ENCODE measurements at regions not wholly inside any gene's neighbourhood (a gene's known extent, or its start where the extent isn't known, plus 50 kb on each side); places are given as distances from the start of the nearest gene placed in this dataset.

DNA sequence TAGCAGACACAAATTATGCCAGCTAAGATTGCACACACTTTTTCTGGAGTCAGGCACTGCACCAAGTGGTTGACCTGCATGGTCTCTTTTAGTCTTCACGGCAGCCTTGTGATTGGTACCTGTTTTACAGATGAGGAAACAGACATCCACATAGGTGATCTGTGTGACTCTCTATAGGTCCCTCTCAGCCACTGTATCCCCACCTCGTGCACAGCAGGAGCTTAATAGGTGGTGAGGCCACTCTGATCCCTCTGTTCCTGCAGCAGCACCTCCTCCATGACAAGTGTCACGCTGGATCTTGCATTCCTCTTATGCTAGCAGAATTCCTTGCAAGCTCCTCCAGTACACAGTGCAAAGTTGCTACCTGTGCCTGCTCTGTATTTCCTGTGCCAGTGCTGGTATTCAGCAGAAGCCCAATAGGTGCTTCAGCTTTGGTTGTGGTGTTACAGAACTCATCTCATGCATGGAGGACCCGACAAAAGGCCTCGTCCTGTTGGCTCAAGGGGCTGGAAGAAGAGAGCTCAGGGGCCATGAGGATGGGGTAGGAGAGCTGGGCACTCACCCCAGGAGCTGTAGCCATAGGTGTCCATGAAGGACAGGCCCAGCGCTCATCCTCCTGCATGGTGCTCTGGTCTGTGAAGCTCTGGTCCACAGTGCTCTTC, 546.7 kb downstream of the PTPRU start:
- Histone ChIP-seq H3K4me1 (ENCODE audit: control insufficient read depth, insufficient read depth, low read length, poor library complexity, severe bottlenecking) (no peaks in the 10 kb centered on the region), H3K27me3 (ENCODE audit: control insufficient read depth, insufficient read depth, low read length) (no peaks in the 10 kb centered on the region), H3K27ac (ENCODE audit: insufficient read depth, low read length, poor library complexity, severe bottlenecking) (no peak overlapping the region), H3K36me3 (ENCODE audit: control insufficient read depth, insufficient read depth, low read length) (no peaks in the 10 kb centered on the region), H3K4me3 (ENCODE audit: low read depth, low read length) (no peak overlapping the region), H3K9me3 (ENCODE audit: control insufficient read depth in 2 of 2, low read length in 2 of 2) (no peaks in the 10 kb centered on the region)
- no peak for ATAC-seq (ENCODE audit: low read depth in 2 of 2)
- DNase-seq: no peak
- peaks cover 0 to 4% (median 0%) of the 10 kb centered on the region in 7 donors for H3K9me3 Mint-ChIP-seq
- H3K36me3 Mint-ChIP-seq: no peaks in the 10 kb centered on the region
- H3K4me3 Mint-ChIP-seq: no peak overlapping the region
- H3K27ac Mint-ChIP-seq: no peak overlapping the region
- H3K27me3 Mint-ChIP-seq: peaks cover 14% of the 10 kb centered on the region
- no peaks in the 10 kb centered on the region for H3K4me1 Mint-ChIP-seq

DNA sequence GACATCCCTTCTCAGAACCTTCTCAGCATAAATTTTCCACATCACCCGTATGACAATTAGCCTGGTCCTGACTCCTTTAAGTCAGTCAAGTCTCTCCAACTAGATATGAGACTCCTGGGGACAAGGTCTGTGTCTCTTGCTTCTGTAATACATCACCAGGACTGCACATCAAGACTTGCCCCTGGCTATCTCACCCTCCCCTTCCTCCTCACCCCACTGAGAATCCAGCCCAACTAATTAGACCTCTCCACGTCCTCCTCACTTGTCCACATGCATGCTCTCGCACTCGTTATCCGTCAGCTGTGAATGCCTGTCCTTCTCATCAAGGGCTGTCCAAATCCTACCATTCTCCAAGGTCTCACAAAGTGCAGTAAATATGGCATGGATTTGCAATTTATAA, 542.8 kb downstream of the PTPRU start:
- Histone ChIP-seq H3K27me3 (ENCODE audit: control insufficient read depth, insufficient read depth, low read length) (no peaks in the 10 kb centered on the region), H3K36me3 (ENCODE audit: control insufficient read depth, insufficient read depth, low read length) (no peaks in the 10 kb centered on the region), H3K27ac (ENCODE audit: insufficient read depth, low read length, poor library complexity, severe bottlenecking) (no peak overlapping the region), H3K4me3 (ENCODE audit: low read depth, low read length) (no peak overlapping the region), H3K4me1 (ENCODE audit: control insufficient read depth, insufficient read depth, low read length, poor library complexity, severe bottlenecking) (no peaks in the 10 kb centered on the region), H3K9me3 (ENCODE audit: control insufficient read depth in 2 of 2, low read length in 2 of 2) (peaks cover 0 to 2% of the 10 kb centered on the region in 2 experiments)
- H3K9me3 Mint-ChIP-seq: peaks cover 0 to 5% (median 1%) of the 10 kb centered on the region in 7 donors
- no peak overlapping the region for H3K4me3 Mint-ChIP-seq
- ATAC-seq (ENCODE audit: low read depth in 2 of 2): no peak
- no peaks in the 10 kb centered on the region for H3K36me3 Mint-ChIP-seq
- peak overlapping the region in 1 of 3 donors; percentile 72 for H3K27ac Mint-ChIP-seq
- DNase-seq: no peak
- H3K27me3 Mint-ChIP-seq: peaks cover 11% of the 10 kb centered on the region
- no peaks in the 10 kb centered on the region for H3K4me1 Mint-ChIP-seq

DNA sequence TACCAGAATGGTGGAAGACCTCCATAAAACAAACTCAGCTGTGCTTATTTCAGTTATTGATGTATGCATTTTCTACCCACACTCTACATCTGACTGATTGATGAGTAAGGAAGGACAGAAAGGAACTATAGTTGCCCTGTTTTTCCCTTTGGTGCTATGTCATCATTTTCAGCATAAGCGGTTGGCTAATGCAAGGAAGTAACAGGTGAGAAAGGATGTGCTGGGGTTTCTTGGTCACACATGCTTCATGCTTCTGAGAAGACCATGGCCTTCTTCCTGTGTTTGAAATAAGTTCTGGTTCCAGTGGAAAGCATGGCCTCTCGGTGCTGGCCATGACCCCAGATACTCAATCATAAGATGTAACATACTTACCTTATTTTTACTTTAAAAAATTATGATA, 541.2 kb downstream of the PTPRU start:
- Mint-ChIP-seq H3K27ac (no peak overlapping the region), H3K36me3 (no peaks in the 10 kb centered on the region), H3K27me3 (peaks cover 11% of the 10 kb centered on the region), H3K4me1 (no peaks in the 10 kb centered on the region), H3K4me3 (no peak overlapping the region), H3K9me3 (peaks cover 0 to 5% (median 1%) of the 10 kb centered on the region in 7 donors)
- Histone ChIP-seq H3K36me3 (ENCODE audit: control insufficient read depth, insufficient read depth, low read length) (no peaks in the 10 kb centered on the region), H3K27ac (ENCODE audit: insufficient read depth, low read length, poor library complexity, severe bottlenecking) (no peak overlapping the region), H3K4me3 (ENCODE audit: low read depth, low read length) (no peak overlapping the region), H3K4me1 (ENCODE audit: control insufficient read depth, insufficient read depth, low read length, poor library complexity, severe bottlenecking) (no peaks in the 10 kb centered on the region), H3K27me3 (ENCODE audit: control insufficient read depth, insufficient read depth, low read length) (peaks cover 4% of the 10 kb centered on the region), H3K9me3 (ENCODE audit: control insufficient read depth in 2 of 2, low read length in 2 of 2) (peaks cover 0 to 2% of the 10 kb centered on the region in 2 experiments)
- ATAC-seq (ENCODE audit: low read depth in 2 of 2) (no peak), DNase-seq (no peak)

DNA sequence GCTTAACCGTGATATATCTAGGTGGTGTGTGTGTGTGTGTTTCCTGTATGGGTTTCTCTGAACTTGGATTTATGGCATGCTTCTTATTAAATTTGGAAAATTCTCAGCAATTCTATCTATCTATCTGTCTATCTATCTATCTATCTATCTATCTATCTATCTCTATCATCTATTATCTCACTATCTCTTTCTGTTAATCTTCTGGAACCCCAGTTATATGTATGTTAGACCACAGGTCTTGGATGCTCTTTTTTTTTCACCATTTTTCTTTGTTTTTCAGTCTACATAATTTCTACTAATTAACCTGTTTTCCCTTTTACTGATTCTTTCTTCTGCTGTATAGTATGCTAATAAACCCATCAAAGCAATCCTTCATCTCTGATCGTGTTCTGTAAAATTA, 538.0 kb downstream of the PTPRU start:
- Mint-ChIP-seq H3K9me3 (peaks cover 0 to 5% (median 1%) of the 10 kb centered on the region in 7 donors), H3K27ac (no peak overlapping the region), H3K36me3 (no peaks in the 10 kb centered on the region), H3K4me1 (no peaks in the 10 kb centered on the region), H3K27me3 (peaks cover 10% of the 10 kb centered on the region), H3K4me3 (no peak overlapping the region)
- Histone ChIP-seq H3K4me1 (ENCODE audit: control insufficient read depth, insufficient read depth, low read length, poor library complexity, severe bottlenecking) (no peaks in the 10 kb centered on the region), H3K27me3 (ENCODE audit: control insufficient read depth, insufficient read depth, low read length) (peaks cover 4% of the 10 kb centered on the region), H3K36me3 (ENCODE audit: control insufficient read depth, insufficient read depth, low read length) (no peaks in the 10 kb centered on the region), H3K9me3 (ENCODE audit: control insufficient read depth in 2 of 2, low read length in 2 of 2) (peaks cover 0 to 2% of the 10 kb centered on the region in 2 experiments), H3K4me3 (ENCODE audit: low read depth, low read length) (no peak overlapping the region), H3K27ac (ENCODE audit: insufficient read depth, low read length, poor library complexity, severe bottlenecking) (no peak overlapping the region)
- ATAC-seq (ENCODE audit: low read depth in 2 of 2): no peak
- no peak for DNase-seq

DNA sequence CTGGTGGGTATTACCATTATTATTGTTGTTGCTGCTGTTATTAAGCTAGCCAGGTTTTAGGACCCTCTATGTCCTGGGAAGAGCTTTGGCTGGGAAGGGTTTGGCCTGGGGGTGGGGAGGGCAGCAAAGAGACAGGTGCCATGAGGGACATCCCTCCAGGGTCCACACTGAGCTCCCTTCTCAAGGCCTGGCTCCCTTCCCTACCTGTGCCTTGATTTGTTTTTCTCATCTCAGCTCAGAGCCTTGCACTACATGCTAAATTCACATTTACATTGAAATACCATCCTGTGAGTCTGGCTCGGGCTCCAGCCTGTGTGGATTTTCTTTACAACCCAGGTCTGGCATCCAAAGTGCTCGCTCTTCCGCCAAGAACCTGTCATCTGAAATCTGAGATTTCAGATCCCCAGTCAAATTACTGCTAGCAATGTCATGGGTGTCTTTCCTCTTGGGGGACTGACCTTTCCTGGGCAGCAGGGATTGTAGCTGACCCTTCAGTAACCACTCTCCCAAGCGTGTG, 536.3 kb downstream of the PTPRU start:
- DNase-seq: no peak
- Histone ChIP-seq H3K9me3 (ENCODE audit: control insufficient read depth in 2 of 2, low read length in 2 of 2) (peaks cover 0 to 2% of the 10 kb centered on the region in 2 experiments), H3K36me3 (ENCODE audit: control insufficient read depth, insufficient read depth, low read length) (no peaks in the 10 kb centered on the region), H3K4me1 (ENCODE audit: control insufficient read depth, insufficient read depth, low read length, poor library complexity, severe bottlenecking) (no peaks in the 10 kb centered on the region), H3K27ac (ENCODE audit: insufficient read depth, low read length, poor library complexity, severe bottlenecking) (no peak overlapping the region), H3K4me3 (ENCODE audit: low read depth, low read length) (no peak overlapping the region), H3K27me3 (ENCODE audit: control insufficient read depth, insufficient read depth, low read length) (peaks cover 6% of the 10 kb centered on the region)
- Mint-ChIP-seq H3K4me3 (no peak overlapping the region), H3K27ac (no peak overlapping the region), H3K4me1 (no peaks in the 10 kb centered on the region), H3K9me3 (peaks cover 0 to 5% (median 1%) of the 10 kb centered on the region in 7 donors), H3K36me3 (no peaks in the 10 kb centered on the region), H3K27me3 (no peaks in the 10 kb centered on the region)
- ATAC-seq (ENCODE audit: low read depth in 2 of 2): no peak

DNA sequence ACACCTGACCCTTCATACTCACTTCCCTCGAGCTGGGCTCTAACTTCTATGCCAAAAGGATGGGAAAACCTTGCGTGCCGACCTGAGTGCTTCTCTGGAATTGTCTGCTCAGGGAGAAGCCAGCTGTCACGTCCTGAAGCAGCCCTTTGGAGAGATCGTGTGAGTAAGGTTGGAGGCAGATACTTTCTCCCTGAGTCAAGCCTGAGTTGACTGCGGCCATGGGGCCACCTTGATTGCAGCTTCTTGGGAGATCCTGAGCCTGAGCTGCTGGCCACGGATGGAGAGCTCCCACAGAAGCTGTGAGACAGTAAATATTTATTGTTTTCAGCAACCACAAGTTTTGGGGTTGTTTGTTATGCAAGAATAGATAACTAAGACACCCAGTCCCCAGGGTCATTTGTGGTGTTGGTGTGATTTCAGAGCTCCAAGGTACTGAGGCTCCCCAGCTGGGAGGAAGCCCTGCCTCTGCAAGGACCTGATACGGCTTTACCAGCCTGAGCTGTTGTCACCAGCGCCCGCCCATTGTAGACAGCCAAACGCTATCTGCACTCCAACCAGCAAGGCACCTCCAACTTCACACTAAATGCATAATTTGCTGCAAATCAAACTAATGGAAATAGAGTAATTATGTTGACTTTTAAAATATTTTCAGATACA, 531.6 kb downstream of the PTPRU start:
- Mint-ChIP-seq H3K4me1 (no peaks in the 10 kb centered on the region), H3K9me3 (peaks cover 0 to 3% (median 0%) of the 10 kb centered on the region in 7 donors), H3K27me3 (peaks cover 5% of the 10 kb centered on the region), H3K27ac (no peak overlapping the region), H3K4me3 (no peak overlapping the region), H3K36me3 (no peaks in the 10 kb centered on the region)
- H3K4me1 ChIP-seq (ENCODE audit: control insufficient read depth, insufficient read depth, low read length, poor library complexity, severe bottlenecking): no peaks in the 10 kb centered on the region
- H3K36me3 ChIP-seq (ENCODE audit: control insufficient read depth, insufficient read depth, low read length): no peaks in the 10 kb centered on the region
- H3K27ac ChIP-seq (ENCODE audit: insufficient read depth, low read length, poor library complexity, severe bottlenecking): no peak overlapping the region
- peaks cover 2% of the 10 kb centered on the region for H3K27me3 ChIP-seq (ENCODE audit: control insufficient read depth, insufficient read depth, low read length)
- ATAC-seq (ENCODE audit: low read depth in 2 of 2) (no peak), DNase-seq (no peak)
- no peaks in the 10 kb centered on the region for H3K9me3 ChIP-seq (ENCODE audit: control insufficient read depth in 2 of 2, low read length in 2 of 2)
- no peak overlapping the region for H3K4me3 ChIP-seq (ENCODE audit: low read depth, low read length)

DNA sequence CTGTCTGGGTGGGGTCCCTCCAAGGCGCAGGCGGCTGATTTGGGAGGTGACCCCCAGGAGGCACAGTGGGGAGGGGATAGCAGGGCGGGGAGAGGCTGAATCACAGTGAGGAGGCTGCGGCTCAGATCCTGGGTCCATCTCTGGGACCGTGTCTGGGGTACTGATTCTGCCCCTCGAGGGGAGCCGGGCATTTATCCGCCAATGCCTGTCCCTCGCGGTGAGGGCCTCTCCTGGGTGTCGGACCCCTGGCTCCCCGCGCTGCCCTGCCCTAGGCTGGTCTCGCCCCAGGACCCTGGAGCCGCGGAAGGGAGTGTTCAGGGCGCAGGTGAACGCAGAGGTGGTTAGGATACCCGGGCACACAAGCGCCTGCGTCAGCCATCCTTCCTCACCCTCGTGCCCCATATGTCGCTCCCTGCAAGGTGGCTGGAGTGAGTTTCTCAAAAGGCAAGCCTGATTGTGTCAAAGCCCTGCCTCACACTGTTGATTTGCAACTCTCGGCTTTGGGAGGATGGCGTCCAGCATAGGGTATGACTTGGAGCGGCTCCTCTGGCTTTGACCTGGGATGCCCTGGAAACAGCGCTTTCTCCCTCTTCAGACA, 530.9 kb downstream of the PTPRU start:
- DNase-seq: no peak
- peaks cover 5% of the 10 kb centered on the region for H3K27me3 Mint-ChIP-seq

More for the DNA sequence above, 530.9 kb downstream of the PTPRU start:
- Histone ChIP-seq H3K9me3 (ENCODE audit: control insufficient read depth in 2 of 2, low read length in 2 of 2) (no peaks in the 10 kb centered on the region), H3K4me1 (ENCODE audit: control insufficient read depth, insufficient read depth, low read length, poor library complexity, severe bottlenecking) (no peaks in the 10 kb centered on the region), H3K36me3 (ENCODE audit: control insufficient read depth, insufficient read depth, low read length) (no peaks in the 10 kb centered on the region), H3K27ac (ENCODE audit: insufficient read depth, low read length, poor library complexity, severe bottlenecking) (no peak overlapping the region), H3K27me3 (ENCODE audit: control insufficient read depth, insufficient read depth, low read length) (peaks cover 2% of the 10 kb centered on the region), H3K4me3 (ENCODE audit: low read depth, low read length) (no peak overlapping the region)
- H3K27ac Mint-ChIP-seq: no peak overlapping the region
- peaks cover 0 to 3% (median 0%) of the 10 kb centered on the region in 7 donors for H3K9me3 Mint-ChIP-seq
- no peak overlapping the region for H3K4me3 Mint-ChIP-seq
- no peaks in the 10 kb centered on the region for H3K4me1 Mint-ChIP-seq
- ATAC-seq (ENCODE audit: low read depth in 2 of 2): no peak
- no peaks in the 10 kb centered on the region for H3K36me3 Mint-ChIP-seq
